Hepatocyte (in vitro differentiated cells): ENCODE measurements at regions not wholly inside any gene's neighbourhood (a gene's known extent, or its start where the extent isn't known, plus 50 kb on each side); places are given as distances from the start of the nearest gene placed in this dataset.

Experiments used
- CTCF ChIP-seq: fragments of 200-600 bp; sonication (generic); IDR thresholded peaks from 2 replicates; pipeline ENCODE4 v1.5.1; 2016; ENCODE audit warnings: antibody characterized with exemption, mild to moderate bottlenecking; ENCODE audit not compliant: poor library complexity
- EZH2 ChIP-seq: fragments of 200-600 bp; sonication (generic); IDR thresholded peaks from 2 replicates; pipeline ENCODE4 v1.6.1; 2016; ENCODE audit warnings: antibody characterized with exemption, mild to moderate bottlenecking, borderline replicate concordance
- EZH2phosphoT487 ChIP-seq: fragments of 200-600 bp; sonication (generic); IDR thresholded peaks from one replicate; pipeline ENCODE4 v1.6.1; 2018; ENCODE audit warnings: antibody characterized with exemption, mild to moderate bottlenecking, low read depth, moderate library complexity; ENCODE audit not compliant: unreplicated experiment, severe bottlenecking

- TF ChIP-seq CTCF (no peak), EZH2phosphoT487 (no peak), EZH2 (no peak)
Observed at GRCh38 chrX:39174772-39175417, 373.6 kb downstream of the MID1IP1 start.
